ENCODE measurements at regions not wholly inside any gene's neighbourhood (a gene's known extent, or its start where the extent isn't known, plus 50 kb on each side); places are given as distances from the start of the nearest gene placed in this dataset.

- Histone ChIP-seq H3K27ac (ENCODE audit: low read length) (no peak overlapping the region), H4K20me1 (ENCODE audit: insufficient read depth, low read length) (no peaks in the 10 kb centered on the region), H2AFZ (ENCODE audit: low read depth, low read length) (no peak overlapping the region), H3K79me2 (ENCODE audit: insufficient read depth, low read length) (no peaks in the 10 kb centered on the region), H3K4me3 (ENCODE audit: low read depth in 1 of 2, low read length in 2 of 2) (no peak overlapping the region), H3K27me3 (ENCODE audit: insufficient read depth, low read length, poor library complexity) (no peaks in the 10 kb centered on the region), H3K9me3 (ENCODE audit: insufficient read depth, low read length, severe bottlenecking) (no peaks in the 10 kb centered on the region), H3K4me2 (ENCODE audit: insufficient read depth, low read length) (no peak overlapping the region), H3K9ac (ENCODE audit: low read depth, low read length) (no peak overlapping the region), H3K36me3 (ENCODE audit: insufficient read depth, low read length) (no peaks in the 10 kb centered on the region), H3K4me1 (ENCODE audit: insufficient read depth, low read length) (no peaks in the 10 kb centered on the region)
- ATAC-seq (ENCODE audit: insufficient read depth, low read depth), result no peak
- TF ChIP-seq, protein P1, sequence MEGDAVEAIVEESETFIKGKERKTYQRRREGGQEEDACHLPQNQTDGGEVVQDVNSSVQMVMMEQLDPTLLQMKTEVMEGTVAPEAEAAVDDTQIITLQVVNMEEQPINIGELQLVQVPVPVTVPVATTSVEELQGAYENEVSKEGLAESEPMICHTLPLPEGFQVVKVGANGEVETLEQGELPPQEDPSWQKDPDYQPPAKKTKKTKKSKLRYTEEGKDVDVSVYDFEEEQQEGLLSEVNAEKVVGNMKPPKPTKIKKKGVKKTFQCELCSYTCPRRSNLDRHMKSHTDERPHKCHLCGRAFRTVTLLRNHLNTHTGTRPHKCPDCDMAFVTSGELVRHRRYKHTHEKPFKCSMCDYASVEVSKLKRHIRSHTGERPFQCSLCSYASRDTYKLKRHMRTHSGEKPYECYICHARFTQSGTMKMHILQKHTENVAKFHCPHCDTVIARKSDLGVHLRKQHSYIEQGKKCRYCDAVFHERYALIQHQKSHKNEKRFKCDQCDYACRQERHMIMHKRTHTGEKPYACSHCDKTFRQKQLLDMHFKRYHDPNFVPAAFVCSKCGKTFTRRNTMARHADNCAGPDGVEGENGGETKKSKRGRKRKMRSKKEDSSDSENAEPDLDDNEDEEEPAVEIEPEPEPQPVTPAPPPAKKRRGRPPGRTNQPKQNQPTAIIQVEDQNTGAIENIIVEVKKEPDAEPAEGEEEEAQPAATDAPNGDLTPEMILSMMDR (IDR thresholded peaks at IDR 0.05; ENCODE audit: borderline replicate concordance, extremely low read depth, low read length, poor library complexity, severe bottlenecking), result no peak
- TF ChIP-seq EZH2 (IDR thresholded peaks at IDR 0.05; ENCODE audit: borderline replicate concordance, low read depth, low read length, severe bottlenecking), result no peak
- no peak for DNase-seq
Observed at GRCh38 chr12:91985002-91985787, 160.5 kb downstream of the BTG1 start.

GRCh38 chr12:91984556-91984955, 161.1 kb downstream of the BTG1 start:
- TF ChIP-seq, protein P1 (IDR thresholded peaks at IDR 0.05; ENCODE audit: borderline replicate concordance, extremely low read depth, low read length, poor library complexity, severe bottlenecking), result no peak
- no peak for TF ChIP-seq EZH2 (IDR thresholded peaks at IDR 0.05; ENCODE audit: borderline replicate concordance, low read depth, low read length, severe bottlenecking)
- Histone ChIP-seq H3K27me3 (ENCODE audit: insufficient read depth, low read length, poor library complexity) (no peaks in the 10 kb centered on the region), H3K27ac (ENCODE audit: low read length) (no peak overlapping the region), H4K20me1 (ENCODE audit: insufficient read depth, low read length) (no peaks in the 10 kb centered on the region), H3K79me2 (ENCODE audit: insufficient read depth, low read length) (no peaks in the 10 kb centered on the region), H3K4me1 (ENCODE audit: insufficient read depth, low read length) (no peaks in the 10 kb centered on the region), H2AFZ (ENCODE audit: low read depth, low read length) (no peak overlapping the region), H3K4me3 (ENCODE audit: low read depth in 1 of 2, low read length in 2 of 2) (no peak overlapping the region), H3K9ac (ENCODE audit: low read depth, low read length) (no peak overlapping the region), H3K36me3 (ENCODE audit: insufficient read depth, low read length) (no peaks in the 10 kb centered on the region), H3K4me2 (ENCODE audit: insufficient read depth, low read length) (no peak overlapping the region), H3K9me3 (ENCODE audit: insufficient read depth, low read length, severe bottlenecking) (no peaks in the 10 kb centered on the region)
- no peak for ATAC-seq (ENCODE audit: insufficient read depth, low read depth)
- DNase-seq, result no peak

DNA sequence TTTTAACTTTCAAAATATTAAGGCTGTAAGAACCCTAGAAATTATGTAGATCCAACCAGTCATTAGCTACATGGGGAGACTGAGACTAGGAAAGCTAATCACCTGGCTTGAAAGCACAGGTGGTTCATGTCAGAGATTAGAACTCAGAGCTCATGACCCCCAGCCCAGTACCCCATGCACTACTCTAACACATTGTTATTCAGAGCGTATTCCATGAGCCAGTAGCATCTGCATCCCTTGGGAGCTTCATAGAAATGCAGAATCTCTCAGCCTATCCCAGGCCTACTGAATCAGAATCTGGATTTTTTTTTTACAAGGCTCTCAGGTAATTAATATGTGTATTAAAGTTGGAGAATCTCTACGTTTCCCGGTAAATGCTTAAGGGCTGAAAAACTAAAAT, 161.7 kb downstream of the BTG1 start:
- no peak for TF ChIP-seq EZH2 (IDR thresholded peaks at IDR 0.05; ENCODE audit: borderline replicate concordance, low read depth, low read length, severe bottlenecking)
- TF ChIP-seq, protein P1 (IDR thresholded peaks at IDR 0.05; ENCODE audit: borderline replicate concordance, extremely low read depth, low read length, poor library complexity, severe bottlenecking), result no peak

More for the DNA sequence above, 161.7 kb downstream of the BTG1 start:
- H3K4me3 ChIP-seq (ENCODE audit: low read depth in 1 of 2, low read length in 2 of 2), result no peak overlapping the region
- H3K9ac ChIP-seq (ENCODE audit: low read depth, low read length), result no peak overlapping the region
- H3K4me1 ChIP-seq (ENCODE audit: insufficient read depth, low read length), result no peaks in the 10 kb centered on the region
- H3K4me2 ChIP-seq (ENCODE audit: insufficient read depth, low read length), result no peak overlapping the region
- no peak for DNase-seq
- ATAC-seq (ENCODE audit: insufficient read depth, low read depth), result no peak
- no peaks in the 10 kb centered on the region for H3K36me3 ChIP-seq (ENCODE audit: insufficient read depth, low read length)
- H3K27me3 ChIP-seq (ENCODE audit: insufficient read depth, low read length, poor library complexity), result no peaks in the 10 kb centered on the region
- H3K9me3 ChIP-seq (ENCODE audit: insufficient read depth, low read length, severe bottlenecking), result no peaks in the 10 kb centered on the region
- H4K20me1 ChIP-seq (ENCODE audit: insufficient read depth, low read length), result no peaks in the 10 kb centered on the region
- H3K27ac ChIP-seq (ENCODE audit: low read length), result no peak overlapping the region
- H2AFZ ChIP-seq (ENCODE audit: low read depth, low read length), result no peak overlapping the region
- H3K79me2 ChIP-seq (ENCODE audit: insufficient read depth, low read length), result no peaks in the 10 kb centered on the region
